ENCODE measurements at regions not wholly inside any gene's neighbourhood (a gene's known extent, or its start where the extent isn't known, plus 50 kb on each side); places are given as distances from the start of the nearest gene placed in this dataset.
A peak's percentile ranks its signal among the peaks of the same experiment; 100 is the strongest.
"Not testable (repeated sequence)": the region's sequence is repeated elsewhere in the genome, so short reads cannot be mapped to it uniquely, and the experiment has no call there.

GRCh38 chr12:58337539-58337938, 396.2 kb downstream of the ATP23 start:
- not testable (repeated sequence) for TF ChIP-seq TAF1 (IDR thresholded peaks at IDR 0.05; ENCODE audit: low read depth, low read length); POLR2A (IDR thresholded peaks at IDR 0.05; ENCODE audit: low read depth, low read length); POLR2AphosphoS5 (IDR thresholded peaks at IDR 0.05; ENCODE audit: low read depth, low read length); PAX5 (IDR thresholded peaks at IDR 0.05; ENCODE audit: insufficient read depth, low read length, severe bottlenecking)
- peak; percentile 65; the same call in 1 of the 2 replicates for TF ChIP-seq SPI1 (IDR thresholded peaks at IDR 0.05; ENCODE audit: low read depth, low read length)
